Body of pancreas (tissue), 4 donors: ENCODE measurements at regions not wholly inside any gene's neighbourhood (a gene's known extent, or its start where the extent isn't known, plus 50 kb on each side); places are given as distances from the start of the nearest gene placed in this dataset.

Experiments
- CTCF ChIP-seq, 7 experiments: fragments of 450-650 bp in 4 of 7; fragments of 200-600 bp in 3 of 7; sonication (generic) in 3 of 7; IDR thresholded peaks; one replicate each; pipeline ENCODE4 v1.5.1; 2016 to 2019; ENCODE audit warnings: antibody characterized with exemption in 7 of 7
- POLR2A ChIP-seq, 3 donors: fragments of 450-650 bp; IDR thresholded peaks; one replicate each; pipeline ENCODE4 v1.6.1; 2016; ENCODE audit warnings: antibody characterized with exemption in 3 of 3, mild to moderate bottlenecking in 2 of 3

- TF ChIP-seq CTCF (IDR thresholded peaks at IDR 0.05) (no peak), POLR2A (IDR thresholded peaks at IDR 0.05) (no peak)
Observed at GRCh38 chr10:128602183-128602582, 476.0 kb upstream of the MKI67 start.
